Hippocampal formation (tissue), 2 donors: ENCODE measurements at regions not wholly inside any gene's neighbourhood (a gene's known extent, or its start where the extent isn't known, plus 50 kb on each side); places are given as distances from the start of the nearest gene placed in this dataset.
"Not testable (repeated sequence)": the region's sequence is repeated elsewhere in the genome, so short reads cannot be mapped to it uniquely, and the experiment has no call there.

Experiments
- DNase-seq, 2 donors: peaks; one replicate each; lab custom pipeline; 2025; lab: John Stamatoyannopoulos, UW

DNA sequence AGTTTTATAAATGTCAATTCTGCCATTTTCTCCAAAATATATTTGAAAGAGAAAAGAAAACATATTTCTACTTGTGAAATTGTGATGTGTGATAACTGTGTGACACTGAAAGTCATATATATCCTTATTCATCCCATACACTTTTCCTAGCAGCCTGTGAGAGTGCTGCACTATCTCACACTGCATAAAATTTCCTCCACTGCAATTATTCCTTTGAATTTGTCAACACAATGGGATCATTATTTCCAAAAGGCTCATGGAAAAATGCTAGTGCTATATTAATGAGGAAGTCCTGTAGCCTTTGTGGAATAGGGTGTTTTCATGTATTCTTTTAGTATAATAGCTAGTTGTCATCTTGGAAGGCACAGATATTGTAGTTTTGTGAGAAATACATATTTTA is 504.1 kb downstream of the RPL10L start:
- DNase-seq, result no peak

DNA sequence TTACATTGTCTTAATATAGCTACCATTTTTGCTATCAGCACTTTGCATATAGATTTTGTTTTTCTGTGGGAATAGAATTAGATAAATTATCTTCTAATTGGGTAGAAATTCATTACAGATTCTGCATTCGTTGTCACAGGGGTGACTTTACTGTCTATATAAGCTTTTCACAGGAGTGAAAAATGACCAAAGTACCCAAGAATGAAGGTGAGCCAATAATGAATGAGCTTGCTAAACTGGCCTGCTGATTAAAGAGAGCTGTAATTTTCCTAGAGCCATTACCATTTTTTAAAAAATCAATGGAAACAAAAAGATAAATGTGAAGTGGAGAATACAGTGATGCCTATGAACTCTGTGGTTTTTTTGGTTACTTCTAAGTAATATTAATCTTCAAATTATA is 504.6 kb downstream of the RPL10L start:
- DNase-seq, result no peak

DNA sequence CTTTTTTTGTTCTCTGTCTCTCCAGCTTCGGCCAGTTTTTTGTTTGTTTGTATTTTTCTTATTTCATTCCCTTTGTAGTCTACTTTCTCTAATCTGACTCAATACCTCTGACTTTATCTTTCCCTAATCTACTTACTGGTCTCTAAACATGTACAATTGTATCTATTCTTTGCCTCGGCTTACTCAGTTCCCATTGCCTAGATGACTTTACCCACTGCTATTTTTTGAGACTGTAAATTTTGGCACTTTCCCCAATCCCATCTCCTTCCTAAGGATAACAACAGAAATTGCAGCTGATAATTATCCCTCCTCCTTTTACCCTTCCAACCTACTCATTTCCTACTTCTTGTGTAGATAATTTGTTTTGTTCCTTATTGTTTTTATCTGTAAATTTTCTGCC is 511.1 kb downstream of the RPL10L start:
- no peak for DNase-seq

DNA sequence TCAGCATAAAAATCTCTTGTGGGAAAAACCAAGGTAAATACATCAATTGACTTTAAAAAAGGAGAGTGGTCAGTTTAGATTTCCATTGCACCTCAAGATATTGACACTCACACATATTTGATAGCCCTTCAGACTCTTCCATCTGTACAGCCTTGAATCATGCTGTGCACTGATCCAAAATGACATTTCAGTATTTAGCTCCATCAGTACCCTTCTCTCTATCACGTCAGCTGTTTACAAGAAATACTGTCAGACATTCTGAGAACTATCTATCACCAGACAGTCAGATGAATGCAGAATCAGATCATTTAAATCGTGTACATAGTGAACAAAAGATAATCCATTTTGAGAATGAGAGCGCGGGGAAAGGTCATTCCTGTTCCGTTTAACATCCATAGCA is 511.9 kb downstream of the RPL10L start:
- no peak for DNase-seq

DNA sequence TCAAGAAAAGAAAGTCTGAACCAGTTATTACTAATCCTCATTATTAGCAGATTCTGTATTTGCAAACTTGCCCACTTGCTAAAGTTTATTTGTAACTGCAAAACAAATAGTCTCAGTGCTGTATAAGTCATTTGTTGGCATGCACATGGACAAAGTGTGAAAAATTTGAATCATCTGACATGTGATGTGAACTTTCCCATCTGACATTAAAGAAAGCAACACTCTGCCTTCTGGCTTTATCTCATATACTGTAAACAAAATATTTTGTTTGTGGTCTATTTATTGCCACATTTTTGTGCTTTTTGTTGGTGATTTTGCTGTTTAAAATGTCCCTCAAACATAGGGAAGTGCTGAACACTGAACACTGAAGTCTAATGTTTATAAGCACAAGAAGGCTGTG is 513.8 kb downstream of the RPL10L start:
- DNase-seq, result no peak

DNA sequence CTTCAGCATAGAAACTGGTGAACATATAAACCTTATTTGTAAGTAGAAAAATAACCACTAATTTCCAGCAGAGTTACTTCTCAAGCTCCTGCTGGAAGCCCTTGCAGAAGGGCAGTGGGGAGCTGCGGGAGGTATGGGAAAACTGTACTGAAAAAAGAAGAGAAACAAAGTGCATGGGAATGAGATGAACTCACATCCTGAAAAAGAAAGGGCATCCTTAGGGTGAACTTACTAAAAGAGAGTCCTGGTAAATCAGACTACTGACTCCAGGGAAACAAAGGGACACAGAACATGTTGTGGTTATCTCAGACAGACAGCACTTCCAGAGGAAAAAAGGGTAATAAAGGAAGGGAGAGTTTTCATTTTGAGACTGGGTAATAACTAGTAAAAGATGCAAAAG is 515.1 kb downstream of the RPL10L start:
- no peak for DNase-seq

DNA sequence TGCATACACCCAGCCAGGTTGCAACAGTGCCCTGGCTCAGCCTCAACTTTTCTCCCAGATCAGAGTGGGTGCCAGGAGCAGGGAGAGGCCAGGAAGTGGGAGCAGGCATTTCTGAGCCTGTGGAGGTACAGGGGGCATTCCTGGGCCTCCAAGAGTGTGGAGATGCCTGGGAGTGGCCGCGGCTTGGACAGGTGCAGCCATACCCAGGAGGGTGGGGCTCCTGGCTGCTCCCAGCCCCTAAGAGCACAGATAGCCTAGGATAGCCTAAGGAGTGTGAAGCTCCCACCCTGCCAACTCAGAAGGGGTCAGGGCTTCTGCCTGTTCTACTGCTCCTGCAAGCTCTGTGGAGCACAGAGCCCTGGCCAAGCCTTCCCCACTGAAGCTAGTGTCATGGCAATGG is 543.4 kb downstream of the RPL10L start:
- no peak for DNase-seq

DNA sequence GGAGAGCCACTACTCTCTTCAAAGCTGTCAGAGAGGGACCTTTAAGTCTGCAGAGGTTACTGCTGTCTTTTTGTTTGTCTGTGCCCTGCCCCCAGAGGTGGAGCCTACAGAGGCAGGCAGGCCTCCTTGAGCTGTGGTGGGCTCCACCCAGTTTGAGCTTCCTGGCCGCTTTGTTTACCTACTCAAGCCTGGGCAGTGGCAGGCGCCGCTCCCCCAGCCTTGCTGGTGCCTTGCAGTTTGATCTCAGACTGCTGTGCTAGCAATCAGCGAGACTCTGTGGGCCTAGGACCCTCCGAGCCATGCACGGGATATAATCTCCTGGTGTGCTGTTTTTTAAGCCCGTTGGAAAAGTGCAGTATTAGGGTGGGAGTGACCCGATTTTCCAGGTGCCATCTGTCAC is 550.7 kb downstream of the RPL10L start:
- DNase-seq, result not testable (repeated sequence)

DNA sequence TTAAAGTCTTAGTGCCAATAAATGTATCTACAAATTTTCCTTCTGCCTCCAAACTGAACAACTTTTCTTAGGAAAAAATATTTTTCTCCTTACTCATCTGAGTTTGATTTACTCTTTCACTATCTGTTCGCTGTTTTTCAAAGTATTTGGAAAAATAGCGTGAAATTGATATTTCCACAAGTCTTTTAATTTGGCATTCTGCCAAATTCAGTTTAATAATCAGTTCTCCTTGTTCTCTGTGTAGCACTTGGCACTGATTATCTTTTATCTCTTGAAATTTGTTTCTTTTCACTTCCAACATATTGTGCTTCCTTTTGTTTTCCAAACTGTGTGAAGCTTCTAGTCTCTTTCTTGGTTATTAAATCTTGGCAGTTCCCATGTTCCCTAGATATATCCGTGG is 559.8 kb downstream of the RPL10L start:
- DNase-seq, result no peak

DNA sequence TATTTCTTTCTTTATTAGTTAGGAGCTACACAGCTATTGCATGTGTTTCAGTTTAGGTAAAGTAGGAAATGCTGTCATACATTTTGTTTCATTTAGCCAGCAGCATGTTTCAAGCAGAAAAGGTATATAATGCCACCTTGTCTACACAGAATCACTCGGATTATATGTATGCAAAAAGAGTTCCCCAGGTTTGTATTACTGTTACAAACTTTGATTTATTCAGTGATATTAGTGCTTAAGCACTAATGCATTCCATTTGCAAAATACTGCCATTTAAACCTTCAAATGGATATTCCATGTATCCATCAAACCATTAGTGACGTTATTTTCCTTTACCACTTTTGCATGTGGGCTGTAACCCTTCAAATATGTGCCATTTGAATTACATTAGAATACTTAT is 564.0 kb downstream of the RPL10L start:
- no peak for DNase-seq

DNA sequence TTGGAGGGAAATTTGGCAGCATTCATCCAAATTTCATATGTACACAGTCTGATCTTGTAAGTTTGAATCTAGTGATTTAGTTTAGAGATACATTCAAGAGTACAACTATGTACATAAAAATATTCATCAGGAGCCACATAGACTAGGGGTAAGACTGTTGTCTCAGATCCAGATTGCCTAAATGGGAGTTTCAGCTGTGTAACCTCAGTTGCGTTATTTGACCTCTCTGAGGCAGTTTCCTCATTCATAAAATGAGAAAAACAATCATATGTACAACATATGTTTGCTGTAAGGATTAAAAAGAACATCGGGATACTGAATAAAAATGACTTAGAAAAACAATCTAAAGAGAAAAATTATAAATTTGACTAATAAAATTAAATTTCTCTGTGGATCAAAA is 577.5 kb downstream of the RPL10L start:
- DNase-seq, result no peak

DNA sequence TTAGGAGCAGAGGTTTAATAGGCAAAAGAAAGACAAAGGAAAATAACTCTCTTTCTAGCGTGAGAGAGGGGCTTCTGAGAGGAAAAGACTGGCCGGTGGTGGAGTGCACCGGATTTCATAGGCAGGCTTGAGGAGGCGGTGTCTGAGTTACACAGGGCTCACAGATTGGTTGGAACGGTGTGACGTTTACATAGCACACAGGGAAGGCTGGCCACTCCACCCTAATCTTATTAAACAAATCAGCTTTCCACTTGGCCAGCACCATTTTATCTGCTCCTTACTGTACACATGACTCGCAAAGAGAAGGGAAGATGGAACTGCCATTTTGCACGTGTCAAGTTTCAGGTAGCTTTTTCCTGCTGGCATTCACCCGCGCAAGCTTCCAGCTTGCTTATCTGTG is 587.7 kb downstream of the RPL10L start:
- DNase-seq, result no peak

DNA sequence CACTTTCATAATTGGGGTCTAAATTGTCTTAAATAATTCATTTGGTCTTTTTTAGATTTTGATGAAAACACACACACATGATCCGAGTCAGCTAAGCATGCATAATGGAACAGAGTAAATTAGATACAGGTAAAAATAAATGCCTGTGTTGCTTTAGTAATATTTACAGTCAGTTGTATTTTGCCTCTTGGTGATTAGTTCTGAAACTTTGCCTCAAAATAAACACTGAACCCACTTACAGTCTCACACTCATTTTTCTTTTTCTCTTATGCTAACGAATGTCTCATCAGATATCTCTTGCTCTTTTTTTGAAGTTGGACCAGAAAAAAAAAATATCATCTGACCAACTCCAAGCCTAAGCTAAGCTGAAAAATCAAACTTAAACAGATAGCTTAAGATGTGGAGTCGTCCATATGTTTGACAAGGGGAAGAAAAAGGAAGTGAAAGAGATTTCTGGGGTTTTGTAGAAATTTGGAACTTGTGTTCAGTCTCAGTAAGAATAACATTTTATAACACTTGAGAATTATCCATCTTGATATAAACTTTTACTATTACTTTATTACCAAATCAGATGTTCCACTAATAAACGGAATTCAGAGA is 592.5 kb downstream of the RPL10L start:
- no peak for DNase-seq

DNA sequence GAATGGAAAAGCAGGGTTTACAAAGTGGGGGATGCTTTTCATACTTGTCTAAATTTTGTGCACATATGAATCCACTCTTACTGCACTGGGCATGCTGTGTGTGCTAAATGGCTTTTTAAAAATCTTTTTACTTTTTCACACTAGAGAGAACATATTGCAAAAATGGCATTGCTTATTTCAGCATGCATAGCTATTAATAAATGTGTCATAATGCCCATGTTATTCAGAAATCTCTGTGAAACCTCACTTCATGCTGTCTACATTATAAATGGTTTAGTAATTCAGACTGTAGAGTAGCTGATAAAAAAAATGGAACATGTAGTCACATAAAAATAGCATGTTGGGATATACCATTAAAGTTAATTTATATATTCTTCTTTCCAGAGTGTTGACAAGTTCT is 593.8 kb downstream of the RPL10L start:
- no peak for DNase-seq

DNA sequence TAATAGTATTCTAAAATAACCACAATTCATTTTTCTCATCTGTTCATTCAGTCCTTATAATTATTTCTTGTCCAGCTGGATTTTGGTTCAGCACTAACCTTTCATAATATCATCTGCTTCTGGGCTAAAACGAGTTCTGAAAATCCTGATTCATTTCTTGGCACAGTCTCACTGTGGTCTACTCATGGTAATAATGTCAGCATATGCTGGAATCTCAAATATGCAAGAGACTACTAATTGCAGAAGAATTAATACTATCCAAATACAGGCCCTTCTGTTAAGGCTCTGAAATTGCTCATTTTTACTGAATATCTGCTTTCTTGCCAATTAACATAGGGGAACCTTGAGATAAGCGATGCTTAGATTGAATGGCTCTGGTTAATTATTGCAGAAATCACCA is 597.1 kb downstream of the RPL10L start:
- no peak for DNase-seq

DNA sequence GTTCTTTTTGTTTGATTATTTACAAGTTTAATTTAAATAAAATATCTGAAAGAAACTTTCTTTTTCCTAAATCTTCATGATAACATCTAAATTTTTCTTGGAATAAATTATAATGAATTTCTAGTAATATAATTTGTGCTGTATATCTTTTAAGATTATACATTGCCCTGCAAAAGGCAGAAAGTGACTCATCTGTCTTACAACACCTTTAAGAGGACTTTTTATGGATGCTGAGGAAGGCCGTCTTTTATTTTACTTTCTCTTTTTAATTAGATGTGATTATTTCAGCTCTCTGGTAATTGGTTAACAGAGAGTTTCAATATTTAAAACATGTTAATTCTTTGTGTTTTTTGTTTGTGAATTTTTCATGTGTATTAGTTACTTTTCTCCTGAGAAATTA is 598.4 kb downstream of the RPL10L start:
- DNase-seq, result no peak

DNA sequence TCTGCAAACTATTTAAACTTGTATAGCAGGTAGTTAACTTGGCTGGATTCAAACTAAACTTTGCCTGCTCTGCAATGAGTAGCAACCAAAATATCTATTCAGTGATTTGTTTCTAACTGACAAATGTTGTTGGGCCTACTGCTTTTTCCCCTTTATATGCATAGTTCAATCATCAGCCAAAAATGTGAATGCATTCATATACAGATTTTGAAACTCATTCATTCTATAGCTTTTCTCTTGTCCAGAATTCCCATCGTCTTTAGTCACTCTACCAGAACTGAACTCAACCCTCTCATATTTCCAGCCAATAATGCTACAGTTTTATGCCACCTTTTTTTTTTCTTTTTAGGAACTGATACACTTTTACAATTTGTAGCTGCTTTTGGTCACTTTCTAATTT is 599.8 kb downstream of the RPL10L start:
- no peak for DNase-seq

DNA sequence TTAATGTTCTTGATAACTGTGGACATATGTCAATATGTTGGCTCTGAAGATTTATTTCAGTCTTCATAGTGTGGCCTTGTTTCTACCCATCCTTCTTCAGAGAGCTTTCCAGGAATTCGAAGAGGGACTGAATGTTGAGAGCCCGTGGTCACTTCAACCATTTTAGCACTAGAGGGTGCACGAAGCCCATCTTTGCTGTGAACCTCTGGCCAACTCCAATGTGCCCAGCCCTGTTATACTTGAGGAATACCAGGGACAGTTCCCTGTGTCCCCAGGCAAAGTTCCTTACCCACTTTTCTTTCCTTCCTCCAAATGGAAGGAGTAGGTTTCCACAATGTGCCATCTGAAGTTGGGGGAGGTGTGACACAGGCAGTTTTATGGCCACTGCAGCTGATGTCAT is 603.5 kb downstream of the RPL10L start:
- DNase-seq, result no peak

DNA sequence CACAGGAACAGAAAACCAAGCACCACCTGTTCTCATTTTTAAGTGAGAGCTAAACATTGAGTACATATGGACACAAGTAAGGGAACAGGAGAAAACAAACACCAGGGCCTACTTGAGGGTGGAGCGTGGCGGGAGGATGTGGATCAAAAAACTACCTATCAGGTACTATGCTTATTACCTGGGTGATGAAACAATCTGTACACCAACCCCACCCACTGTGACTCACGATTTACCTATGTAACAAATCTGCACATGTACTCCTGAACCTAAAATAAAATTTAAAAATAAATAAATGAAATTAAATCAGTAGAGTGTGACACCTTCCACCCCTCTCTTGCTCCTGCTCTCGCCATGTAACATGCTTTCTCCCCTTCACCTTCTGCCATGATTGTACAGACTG is 615.5 kb downstream of the RPL10L start:
- no peak for DNase-seq

DNA sequence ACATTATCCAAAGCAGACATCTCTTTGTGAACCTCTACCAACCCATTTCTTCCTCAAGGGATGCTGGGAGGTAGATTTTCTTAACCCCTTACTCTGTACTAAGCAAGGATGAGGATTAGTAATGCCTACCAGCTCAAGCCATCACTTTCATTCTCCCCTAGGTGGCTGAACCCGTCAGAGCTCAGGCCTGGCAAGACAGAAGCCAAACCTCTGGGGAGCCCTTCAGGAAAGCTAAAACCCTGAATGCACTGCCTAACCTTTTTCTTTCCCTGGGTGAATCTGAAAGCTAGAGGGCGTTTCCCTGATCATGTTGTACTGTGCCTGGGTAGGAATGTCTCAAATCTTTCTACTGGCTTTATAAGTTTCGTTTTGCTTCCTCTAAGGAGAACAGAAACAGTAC is 617.3 kb downstream of the RPL10L start:
- DNase-seq, result no peak

DNA sequence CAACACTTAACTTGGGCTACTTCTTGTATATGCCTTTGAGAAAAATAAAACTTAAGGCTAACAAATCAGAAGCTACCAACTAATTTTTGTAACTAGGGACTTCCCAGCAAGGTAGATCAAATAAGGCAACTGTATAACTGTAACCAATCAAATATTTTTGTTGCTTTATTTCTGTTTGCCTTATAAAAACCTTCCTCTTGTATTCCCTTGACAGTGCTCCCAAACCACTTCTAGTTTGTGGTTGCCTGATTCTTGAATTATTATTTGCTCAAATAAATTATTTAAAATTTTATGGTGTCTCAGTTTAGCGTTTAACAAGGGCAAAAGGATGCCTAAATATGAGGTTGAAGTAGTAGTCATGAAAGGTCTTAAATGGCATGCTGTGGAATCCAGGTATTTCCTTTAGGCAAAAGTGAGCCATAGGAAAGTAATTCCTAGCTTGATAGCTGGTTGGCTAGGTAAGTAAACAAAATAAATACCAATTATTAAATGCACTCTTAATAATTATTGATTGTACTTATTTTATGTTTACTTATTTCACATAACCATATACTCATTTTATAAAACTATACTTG is 632.6 kb downstream of the RPL10L start:
- DNase-seq, result no peak

DNA sequence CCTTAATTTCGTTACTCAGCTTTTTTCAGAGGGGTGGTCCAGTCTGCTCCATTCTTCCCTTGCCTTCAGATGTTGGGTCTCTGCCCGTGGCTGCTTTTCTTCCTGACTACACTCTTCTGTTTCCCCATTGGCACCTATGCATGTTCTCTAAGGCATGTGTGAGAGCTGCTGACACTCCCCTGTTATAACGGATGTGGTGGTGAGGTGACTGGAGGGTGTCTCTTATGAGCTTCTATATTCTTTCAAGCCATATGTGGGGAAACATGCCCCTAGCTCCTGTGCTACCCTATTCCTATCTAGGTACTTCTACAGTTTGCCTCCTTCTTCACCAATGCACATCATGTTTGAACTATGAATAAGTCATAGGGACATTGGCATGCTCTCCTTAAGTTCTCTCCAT is 643.2 kb downstream of the RPL10L start:
- no peak for DNase-seq

DNA sequence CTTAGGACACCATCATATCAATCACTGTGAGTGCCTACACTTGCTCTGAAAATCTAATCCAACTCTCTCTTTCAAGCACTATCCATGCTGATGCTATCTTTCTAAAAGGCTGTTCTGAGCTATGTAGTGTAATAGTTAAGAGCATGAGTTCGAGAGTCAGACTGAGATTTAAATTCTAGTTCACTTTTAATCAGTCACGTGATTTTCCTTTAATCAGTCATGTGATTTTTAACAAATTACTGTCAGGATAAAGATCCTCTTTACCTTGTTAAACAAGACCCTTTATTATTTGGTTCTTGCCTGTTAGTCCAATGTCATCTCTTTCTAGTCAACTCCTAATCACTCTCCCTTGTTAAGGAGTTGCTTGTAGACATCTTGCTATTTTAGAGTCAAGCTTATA is 653.0 kb downstream of the RPL10L start:
- DNase-seq, result no peak

DNA sequence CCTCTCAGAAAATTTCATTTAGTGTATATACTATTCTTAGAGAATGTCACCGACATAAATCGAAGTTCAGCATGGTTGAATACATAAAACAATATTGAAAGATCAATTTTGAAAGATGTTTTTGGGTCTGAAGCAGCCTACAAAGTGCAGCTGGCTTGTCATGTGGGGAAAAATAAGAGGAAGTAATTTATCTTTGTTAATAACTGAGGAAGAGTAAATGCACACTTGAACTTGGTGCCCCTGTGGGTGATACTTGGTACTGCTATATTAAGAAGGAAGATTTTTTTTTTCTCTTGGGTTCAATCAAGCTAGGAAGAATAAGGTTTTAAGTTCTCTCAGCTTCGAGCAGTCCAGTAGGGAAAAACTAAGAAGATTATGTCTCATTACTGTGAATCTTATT is 661.3 kb downstream of the RPL10L start:
- no peak for DNase-seq

DNA sequence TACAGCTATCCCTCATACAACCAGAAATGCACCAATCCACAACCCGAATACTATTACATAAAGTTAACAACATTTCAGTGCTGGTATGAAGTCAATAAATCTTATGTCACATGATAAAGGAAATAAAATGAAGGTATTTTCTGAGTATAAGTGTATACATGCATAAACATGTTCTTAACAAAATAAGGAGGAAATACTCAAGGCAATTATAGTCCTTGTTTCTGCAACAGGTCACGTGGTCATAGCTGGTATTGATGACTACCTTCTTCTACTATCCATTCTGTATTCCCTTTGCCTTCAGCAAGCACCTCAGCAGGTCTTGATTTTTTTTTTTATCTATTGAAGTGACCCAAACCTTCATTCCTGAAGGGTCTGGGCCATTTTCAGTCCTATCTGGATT is 675.6 kb downstream of the RPL10L start:
- DNase-seq, result no peak
